Peyer's patch (tissue), 4 donors: ENCODE measurements at regions not wholly inside any gene's neighbourhood (a gene's known extent, or its start where the extent isn't known, plus 50 kb on each side); places are given as distances from the start of the nearest gene placed in this dataset.
"Not testable (repeated sequence)": the region's sequence is repeated elsewhere in the genome, so short reads cannot be mapped to it uniquely, and the experiment has no call there.

Experiments
- DNase-seq, 3 donors: peaks; one replicate each; pipeline ENCODE4 v3.0.0-alpha.2; 2017 to 2019
- H3K27ac ChIP-seq, 4 donors: fragments of 200-600 bp; sonication (generic); one replicate each; pipeline ENCODE4 v1.5.1; 2016 to 2019
- H3K27me3 ChIP-seq, 2 donors: fragments of 200-600 bp; sonication (generic); one replicate each; pipeline ENCODE4 v1.5.1; 2019
- H3K36me3 ChIP-seq, 3 donors: fragments of 200-600 bp; sonication (generic); one replicate each; pipeline ENCODE4 v1.5.1; 2016 to 2019
- H3K4me1 ChIP-seq, 4 donors: fragments of 200-600 bp; sonication (generic); one replicate each; pipeline ENCODE4 v1.5.1; 2016 to 2019
- H3K4me3 ChIP-seq, 4 donors: fragments of 200-600 bp; sonication (generic); 1 replicate in 3 of 4; 2 replicates in 1 of 4; pipeline ENCODE4 v1.5.1; 2016 to 2019; ENCODE audit warnings: mild to moderate bottlenecking in 1 of 4
- H3K9me3 ChIP-seq, 4 donors: fragments of 200-600 bp; sonication (generic); one replicate each; pipeline ENCODE4 v1.5.1; 2016 to 2019; ENCODE audit warnings: mild to moderate bottlenecking in 1 of 4
- POLR2A ChIP-seq, 2 donors: fragments of 450-650 bp; IDR thresholded peaks; one replicate each; pipeline ENCODE4 v1.5.1; 2017; ENCODE audit warnings: antibody characterized with exemption in 2 of 2, mild to moderate bottlenecking in 2 of 2, moderate library complexity in 2 of 2
- TF ChIP-seq, protein P1 (sequence below), 6 experiments: fragments of 450-650 bp in 4 of 6; fragments of 200-600 bp in 2 of 6; sonication (generic) in 1 of 6; IDR thresholded peaks; one replicate each; pipeline ENCODE4 v1.5.1; 2017 to 2019; ENCODE audit warnings: antibody characterized with exemption in 6 of 6, mild to moderate bottlenecking in 3 of 6, moderate library complexity in 1 of 6

DNA sequence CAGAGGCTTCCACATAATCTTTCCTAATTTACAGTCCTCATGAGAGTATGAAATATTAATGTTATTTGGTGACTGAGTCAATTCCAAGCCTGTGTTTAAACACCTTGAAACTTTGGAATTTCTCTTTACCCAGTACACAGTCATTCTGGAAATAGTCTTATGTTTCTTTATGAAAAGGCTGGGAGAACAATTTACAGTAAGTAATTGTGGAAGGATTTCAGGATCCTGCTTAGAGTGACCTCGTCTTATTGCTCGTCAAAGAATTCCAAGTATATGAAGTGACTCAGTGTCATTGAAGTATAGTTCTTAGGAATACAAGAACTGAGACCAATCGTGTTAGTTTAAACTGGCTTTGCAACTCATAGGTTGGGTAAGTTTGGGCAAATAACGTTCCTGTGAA lies 634.2 kb downstream of the SLC16A7 start:
- Histone ChIP-seq H3K9me3 (no peaks in the 10 kb centered on the region), H3K4me3 (no peak overlapping the region), H3K36me3 (no peaks in the 10 kb centered on the region), H3K27ac (no peak overlapping the region), H3K27me3 (no peaks in the 10 kb centered on the region), H3K4me1 (no peaks in the 10 kb centered on the region)
- no peak for DNase-seq
- no peak for TF ChIP-seq POLR2A (IDR thresholded peaks at IDR 0.05)
- TF ChIP-seq, protein P1, sequence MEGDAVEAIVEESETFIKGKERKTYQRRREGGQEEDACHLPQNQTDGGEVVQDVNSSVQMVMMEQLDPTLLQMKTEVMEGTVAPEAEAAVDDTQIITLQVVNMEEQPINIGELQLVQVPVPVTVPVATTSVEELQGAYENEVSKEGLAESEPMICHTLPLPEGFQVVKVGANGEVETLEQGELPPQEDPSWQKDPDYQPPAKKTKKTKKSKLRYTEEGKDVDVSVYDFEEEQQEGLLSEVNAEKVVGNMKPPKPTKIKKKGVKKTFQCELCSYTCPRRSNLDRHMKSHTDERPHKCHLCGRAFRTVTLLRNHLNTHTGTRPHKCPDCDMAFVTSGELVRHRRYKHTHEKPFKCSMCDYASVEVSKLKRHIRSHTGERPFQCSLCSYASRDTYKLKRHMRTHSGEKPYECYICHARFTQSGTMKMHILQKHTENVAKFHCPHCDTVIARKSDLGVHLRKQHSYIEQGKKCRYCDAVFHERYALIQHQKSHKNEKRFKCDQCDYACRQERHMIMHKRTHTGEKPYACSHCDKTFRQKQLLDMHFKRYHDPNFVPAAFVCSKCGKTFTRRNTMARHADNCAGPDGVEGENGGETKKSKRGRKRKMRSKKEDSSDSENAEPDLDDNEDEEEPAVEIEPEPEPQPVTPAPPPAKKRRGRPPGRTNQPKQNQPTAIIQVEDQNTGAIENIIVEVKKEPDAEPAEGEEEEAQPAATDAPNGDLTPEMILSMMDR (IDR thresholded peaks at IDR 0.05) = no peak

DNA sequence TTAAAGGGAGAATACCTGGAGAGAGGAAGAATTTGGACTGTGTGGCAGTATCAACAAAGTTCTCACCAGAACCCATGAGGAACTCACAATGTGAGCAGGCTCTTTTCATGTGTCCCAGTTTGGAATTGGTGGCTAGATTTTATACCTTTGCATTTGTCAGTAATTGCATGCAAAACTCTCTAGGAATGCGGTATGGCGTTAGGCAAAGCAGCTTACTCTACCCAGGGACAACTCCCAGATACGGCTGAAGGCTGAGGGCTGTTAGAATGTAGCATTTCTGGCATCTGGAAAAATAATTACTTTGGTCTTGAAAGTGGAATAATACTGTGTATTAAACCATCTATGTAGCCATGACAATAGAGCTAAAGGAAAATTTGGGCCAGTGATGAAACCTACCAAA lies 635.5 kb downstream of the SLC16A7 start:
- H3K27ac ChIP-seq = no peak overlapping the region
- no peaks in the 10 kb centered on the region for H3K4me1 ChIP-seq
- H3K9me3 ChIP-seq = no peaks in the 10 kb centered on the region
- no peaks in the 10 kb centered on the region for H3K27me3 ChIP-seq
- H3K36me3 ChIP-seq = no peaks in the 10 kb centered on the region
- H3K4me3 ChIP-seq = no peak overlapping the region
- TF ChIP-seq, protein P1 (IDR thresholded peaks at IDR 0.05) = no peak
- TF ChIP-seq POLR2A (IDR thresholded peaks at IDR 0.05) = no peak
- DNase-seq = no peak

DNA sequence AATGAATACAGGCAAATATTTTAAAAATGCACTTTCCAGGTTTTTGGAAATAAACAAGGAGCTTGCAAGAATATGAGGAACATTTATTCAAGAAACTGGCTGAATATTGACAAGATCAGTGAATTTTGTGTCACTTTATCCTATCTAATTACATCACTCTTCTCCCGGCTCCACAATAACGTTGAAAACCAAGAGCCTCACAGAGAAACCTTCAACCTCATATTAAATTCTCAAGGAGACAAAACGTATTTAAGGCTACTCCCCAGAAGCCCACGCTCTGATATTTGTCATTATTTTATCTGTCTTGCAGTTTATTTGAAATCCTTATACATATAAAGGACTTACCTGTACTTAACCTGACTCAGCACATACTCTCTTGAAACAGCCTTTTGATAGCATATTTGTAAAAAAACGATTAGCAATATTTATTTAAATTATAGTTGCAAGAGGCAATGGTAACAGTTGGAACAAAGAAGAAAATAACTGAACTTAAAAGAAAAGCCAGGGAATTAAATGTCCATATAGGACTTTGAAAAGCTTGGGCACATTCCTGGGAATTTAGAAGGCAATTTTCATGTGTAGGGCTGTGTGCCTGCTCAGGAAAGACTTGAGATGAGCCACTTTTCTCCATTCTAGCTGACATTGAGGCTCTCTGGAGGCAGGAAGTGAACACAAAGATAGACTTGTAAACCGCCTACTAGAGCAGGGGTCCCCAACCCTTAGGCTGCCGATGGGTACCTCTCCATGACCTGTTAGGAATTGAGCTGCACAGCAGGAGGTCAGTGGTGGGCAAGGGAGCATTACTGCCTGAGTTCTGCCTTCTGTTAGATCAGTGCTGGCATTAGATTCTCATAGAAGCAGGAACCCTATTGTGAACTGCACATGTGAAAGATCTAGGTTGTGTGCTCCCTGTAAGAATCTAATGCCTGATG lies 636.4 kb downstream of the SLC16A7 start:
- Histone ChIP-seq H3K27ac (no peak overlapping the region), H3K36me3 (no peaks in the 10 kb centered on the region), H3K4me1 (no peaks in the 10 kb centered on the region), H3K27me3 (no peaks in the 10 kb centered on the region), H3K4me3 (no peak overlapping the region), H3K9me3 (no peaks in the 10 kb centered on the region)
- TF ChIP-seq POLR2A (IDR thresholded peaks at IDR 0.05) = no peak
- TF ChIP-seq, protein P1 (IDR thresholded peaks at IDR 0.05) = no peak
- no peak for DNase-seq

DNA sequence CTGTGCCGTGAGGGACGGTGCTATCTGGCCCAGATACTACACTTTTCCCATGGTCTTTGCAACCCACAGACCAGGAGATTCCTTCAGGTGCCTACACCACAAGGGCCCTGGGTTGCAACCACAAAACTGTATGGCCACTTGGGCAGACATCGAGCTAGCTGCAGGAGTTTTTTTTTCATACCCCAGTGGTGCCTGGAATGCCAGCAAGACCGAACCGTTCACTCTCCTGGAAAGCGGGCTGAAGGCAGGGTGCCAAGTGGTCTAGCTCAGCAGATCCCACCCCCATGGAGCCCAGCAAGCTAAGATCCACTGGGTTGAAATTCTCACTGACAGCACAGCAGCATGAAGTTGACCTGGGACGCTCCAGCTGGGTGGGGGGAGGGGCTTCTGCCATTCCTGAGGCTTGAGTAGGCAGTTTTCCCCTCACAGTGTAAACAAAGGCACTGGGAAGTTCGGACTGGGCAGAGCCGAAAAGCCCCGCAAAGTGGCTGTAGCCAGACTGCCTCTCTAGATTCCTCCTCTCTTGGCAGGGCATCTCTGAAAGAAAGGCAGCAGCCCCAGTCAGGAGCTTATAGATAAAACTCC lies 638.9 kb downstream of the SLC16A7 start:
- not testable (repeated sequence) for H3K4me1 ChIP-seq, H3K36me3 ChIP-seq, H3K27me3 ChIP-seq, H3K27ac ChIP-seq, DNase-seq, H3K9me3 ChIP-seq, H3K4me3 ChIP-seq

DNA sequence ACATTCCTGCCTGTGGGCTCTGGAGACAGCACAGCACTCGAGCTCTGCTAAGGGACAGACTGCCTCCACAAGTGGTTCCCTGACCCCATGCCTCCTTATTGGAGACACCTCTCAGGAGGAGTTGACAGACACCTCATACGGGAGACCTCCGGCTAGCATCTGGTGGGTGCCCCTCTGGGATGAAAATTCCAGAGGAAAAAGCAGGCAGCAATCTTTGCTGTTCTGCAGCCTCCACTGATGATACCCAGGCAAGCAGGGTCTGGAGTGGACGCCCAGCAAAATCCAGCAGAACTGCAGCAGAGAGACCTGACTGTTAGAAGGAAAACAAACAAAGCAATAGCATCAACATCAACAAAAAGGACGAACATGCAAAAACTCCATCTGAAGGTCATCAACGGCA lies 639.4 kb downstream of the SLC16A7 start:
- no peak overlapping the region for H3K4me3 ChIP-seq
- H3K27me3 ChIP-seq = no peaks in the 10 kb centered on the region
- H3K36me3 ChIP-seq = no peaks in the 10 kb centered on the region
- DNase-seq = no peak
- no peak overlapping the region for H3K27ac ChIP-seq
- TF ChIP-seq POLR2A (IDR thresholded peaks at IDR 0.05) = no peak
- TF ChIP-seq, protein P1 (IDR thresholded peaks at IDR 0.05) = no peak
- no peaks in the 10 kb centered on the region for H3K9me3 ChIP-seq
- H3K4me1 ChIP-seq = no peaks in the 10 kb centered on the region

DNA sequence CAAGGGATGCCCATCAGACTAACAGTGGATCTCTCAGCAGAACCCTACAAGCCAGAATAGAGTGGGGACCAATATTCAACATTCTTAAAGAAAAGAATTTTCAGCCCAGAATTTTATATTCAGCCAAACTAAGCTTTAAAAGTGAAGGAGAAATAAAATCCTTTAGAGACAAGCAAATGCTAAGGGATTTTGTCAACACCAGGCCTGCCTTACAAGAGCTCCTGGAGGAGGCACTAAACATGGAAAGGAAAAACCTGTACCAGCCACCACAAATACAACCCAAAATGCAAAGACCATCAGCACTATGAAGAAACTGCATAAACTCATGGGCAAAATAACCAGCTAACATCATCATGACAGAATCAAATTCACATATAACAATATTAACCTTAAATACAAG lies 640.6 kb downstream of the SLC16A7 start:
- H3K36me3 ChIP-seq, H3K9me3 ChIP-seq, H3K27ac ChIP-seq, H3K4me3 ChIP-seq, DNase-seq, H3K27me3 ChIP-seq, H3K4me1 ChIP-seq: not testable (repeated sequence)
